KOPT-K1 (cell line): ENCODE measurements at regions not wholly inside any gene's neighbourhood (a gene's known extent, or its start where the extent isn't known, plus 50 kb on each side); places are given as distances from the start of the nearest gene placed in this dataset.

Experiments
- H3K27ac ChIP-seq: fragments of 200-600 bp; sonication (generic); 2 replicates; pipeline ENCODE4 v1.5.1; 2016; ENCODE audit warnings: antibody characterized with exemption, mild to moderate bottlenecking, low read depth, low read length; ENCODE audit not compliant: poor library complexity, severe bottlenecking
- H3K36me3 ChIP-seq: fragments of 200-600 bp; sonication (generic); 2 replicates; pipeline ENCODE4 v1.5.1; 2017; ENCODE audit warnings: antibody characterized with exemption, mild to moderate bottlenecking, low read length, moderate library complexity; ENCODE audit not compliant: insufficient read depth
- H3K9me3 ChIP-seq: fragments of 200-600 bp; sonication (generic); 2 replicates; pipeline ENCODE4 v1.5.1; 2017; ENCODE audit warnings: antibody characterized with exemption, low read length, mild to moderate bottlenecking; ENCODE audit not compliant: insufficient read depth, poor library complexity, severe bottlenecking

DNA sequence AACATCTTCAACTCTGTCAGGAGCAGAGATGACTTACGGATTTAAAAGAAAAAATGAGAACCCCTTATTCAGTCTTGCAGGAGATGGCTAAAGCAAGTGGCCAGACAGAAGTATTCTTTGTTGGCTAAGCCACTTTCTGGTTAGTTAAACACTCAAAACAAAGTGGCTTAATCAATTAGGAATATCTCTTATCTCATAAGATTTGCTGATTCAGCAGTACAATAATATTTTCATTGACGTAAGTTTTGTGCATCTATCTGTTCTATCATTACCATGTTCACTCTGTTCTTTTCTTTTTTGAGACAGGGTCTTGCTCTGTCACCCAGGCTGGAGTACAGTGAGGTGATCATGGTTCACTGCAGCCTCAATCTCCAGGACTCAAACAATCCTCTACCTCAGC lies 342.0 kb downstream of the EN1 start:
- H3K36me3 ChIP-seq = no peaks in the 10 kb centered on the region
- H3K9me3 ChIP-seq = no peaks in the 10 kb centered on the region
- H3K27ac ChIP-seq = no peak overlapping the region

DNA sequence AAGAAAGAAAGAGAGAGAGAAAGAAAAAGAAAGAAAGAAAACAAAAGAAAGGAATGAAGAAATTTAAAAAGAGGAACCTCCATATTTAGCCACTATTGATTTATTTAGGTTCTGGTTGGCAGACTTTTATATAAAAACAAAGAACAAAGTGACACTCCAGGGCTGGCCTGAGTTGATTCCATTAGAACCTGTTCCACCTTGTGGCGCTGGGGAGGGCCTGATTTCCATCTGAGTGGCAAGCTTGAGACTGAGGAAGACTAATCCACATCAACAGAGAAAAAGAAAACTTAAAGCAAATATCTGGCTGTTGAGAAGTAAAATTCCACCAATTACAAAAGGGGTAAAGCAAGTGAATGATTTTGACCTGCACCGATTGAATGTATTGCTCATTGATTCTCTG lies 345.3 kb downstream of the EN1 start:
- H3K9me3 ChIP-seq = no peaks in the 10 kb centered on the region
- H3K36me3 ChIP-seq = no peaks in the 10 kb centered on the region
- no peak overlapping the region for H3K27ac ChIP-seq

- Histone ChIP-seq H3K27ac (no peak overlapping the region), H3K9me3 (no peaks in the 10 kb centered on the region), H3K36me3 (no peaks in the 10 kb centered on the region)
Observed at GRCh38 chr2:118498943-118499342, 348.5 kb downstream of the EN1 start.

- no peaks in the 10 kb centered on the region for H3K9me3 ChIP-seq
- no peak overlapping the region for H3K27ac ChIP-seq
- H3K36me3 ChIP-seq = no peaks in the 10 kb centered on the region
Observed at GRCh38 chr2:118496870-118497611, 350.4 kb downstream of the EN1 start.

- Histone ChIP-seq H3K36me3 (no peaks in the 10 kb centered on the region), H3K9me3 (no peaks in the 10 kb centered on the region), H3K27ac (no peak overlapping the region)
Observed at GRCh38 chr2:118496467-118496866, 351.0 kb downstream of the EN1 start.

DNA sequence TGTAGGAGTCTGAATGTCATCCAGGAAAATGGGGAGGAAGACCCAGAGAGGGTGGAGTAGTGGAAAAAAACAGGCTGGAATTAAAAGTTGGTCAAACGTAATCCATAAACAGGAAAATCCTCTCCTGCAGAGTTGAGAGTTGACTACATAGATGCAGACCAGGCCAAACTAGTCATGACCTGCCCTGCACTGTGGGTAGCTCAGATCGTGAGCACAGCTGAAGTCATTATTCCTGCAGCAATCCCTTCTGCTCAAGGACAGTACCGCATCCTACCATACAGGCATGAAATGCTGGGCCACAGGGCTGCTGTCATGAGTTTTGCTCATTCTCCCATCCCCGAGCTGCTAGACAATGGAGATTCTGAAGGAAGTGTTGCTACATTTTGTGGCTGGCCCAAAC lies 352.2 kb downstream of the EN1 start:
- Histone ChIP-seq H3K27ac (no peak overlapping the region), H3K36me3 (no peaks in the 10 kb centered on the region), H3K9me3 (no peaks in the 10 kb centered on the region)

DNA sequence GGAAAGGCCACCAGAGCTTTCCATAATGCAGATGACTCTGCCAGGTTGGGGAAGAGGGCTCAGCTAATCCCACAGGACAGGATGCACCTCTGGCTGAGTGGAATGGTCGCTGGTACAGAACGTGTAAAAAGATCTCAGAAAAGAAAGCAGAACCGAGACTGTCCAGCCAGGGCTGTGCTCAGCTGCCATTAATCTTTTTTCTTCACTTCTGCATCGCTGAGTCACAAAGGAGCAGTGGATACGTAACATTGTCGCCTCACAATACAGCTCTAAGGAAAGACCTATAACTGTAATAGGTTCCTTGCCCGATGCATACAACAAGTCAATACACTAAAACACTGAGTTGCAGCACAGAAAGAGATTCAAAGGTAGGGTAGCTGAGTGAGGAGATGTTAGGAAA lies 354.2 kb downstream of the EN1 start:
- Histone ChIP-seq H3K36me3 (no peaks in the 10 kb centered on the region), H3K9me3 (no peaks in the 10 kb centered on the region), H3K27ac (no peak overlapping the region)

- Histone ChIP-seq H3K9me3 (no peaks in the 10 kb centered on the region), H3K27ac (no peak overlapping the region), H3K36me3 (no peaks in the 10 kb centered on the region)
Observed at GRCh38 chr2:118492335-118492734, 355.1 kb downstream of the EN1 start.

DNA sequence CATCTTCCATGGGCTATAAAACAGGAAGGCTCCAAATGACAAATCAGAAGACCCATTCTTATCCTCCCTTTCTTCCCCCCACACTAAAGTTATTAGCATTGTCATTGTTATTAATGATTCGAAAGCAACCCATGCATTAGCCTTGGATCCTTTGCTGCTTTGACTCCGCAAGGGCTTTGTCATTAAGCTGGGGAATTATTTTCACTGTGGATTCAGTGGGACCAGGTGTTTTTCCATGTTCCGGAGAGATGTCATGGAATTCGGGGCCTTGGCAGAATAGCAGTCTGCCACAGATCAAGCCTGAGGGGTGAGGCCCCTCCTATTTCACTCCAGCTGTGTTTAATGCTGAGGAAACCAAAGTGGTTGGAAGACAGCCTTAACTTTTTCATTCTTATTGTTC lies 357.1 kb downstream of the EN1 start:
- no peak overlapping the region for H3K27ac ChIP-seq
- no peaks in the 10 kb centered on the region for H3K9me3 ChIP-seq
- no peaks in the 10 kb centered on the region for H3K36me3 ChIP-seq

- H3K36me3 ChIP-seq = no peaks in the 10 kb centered on the region
- no peak overlapping the region for H3K27ac ChIP-seq
- H3K9me3 ChIP-seq = no peaks in the 10 kb centered on the region
Observed at GRCh38 chr2:118489712-118490299, 357.6 kb downstream of the EN1 start.

- H3K27ac ChIP-seq = no peak overlapping the region
- no peaks in the 10 kb centered on the region for H3K9me3 ChIP-seq
- no peaks in the 10 kb centered on the region for H3K36me3 ChIP-seq
Observed at GRCh38 chr2:118481299-118481698, 366.1 kb downstream of the EN1 start.

- no peak overlapping the region for H3K27ac ChIP-seq
- H3K9me3 ChIP-seq = no peaks in the 10 kb centered on the region
Observed at GRCh38 chr2:118479020-118479419, 368.4 kb downstream of the EN1 start.

GRCh38 chr2:118477111-118477862 lies 370.2 kb downstream of the EN1 start:
- Histone ChIP-seq H3K27ac (no peak overlapping the region), H3K36me3 (no peaks in the 10 kb centered on the region), H3K9me3 (no peaks in the 10 kb centered on the region)

More at GRCh38 chr2:118479020-118479419, 368.4 kb downstream of the EN1 start:
- H3K36me3 ChIP-seq = no peaks in the 10 kb centered on the region

GRCh38 chr2:118475622-118476205 lies 371.7 kb downstream of the EN1 start:
- no peaks in the 10 kb centered on the region for H3K36me3 ChIP-seq
- H3K27ac ChIP-seq = no peak overlapping the region
- H3K9me3 ChIP-seq = no peaks in the 10 kb centered on the region

DNA sequence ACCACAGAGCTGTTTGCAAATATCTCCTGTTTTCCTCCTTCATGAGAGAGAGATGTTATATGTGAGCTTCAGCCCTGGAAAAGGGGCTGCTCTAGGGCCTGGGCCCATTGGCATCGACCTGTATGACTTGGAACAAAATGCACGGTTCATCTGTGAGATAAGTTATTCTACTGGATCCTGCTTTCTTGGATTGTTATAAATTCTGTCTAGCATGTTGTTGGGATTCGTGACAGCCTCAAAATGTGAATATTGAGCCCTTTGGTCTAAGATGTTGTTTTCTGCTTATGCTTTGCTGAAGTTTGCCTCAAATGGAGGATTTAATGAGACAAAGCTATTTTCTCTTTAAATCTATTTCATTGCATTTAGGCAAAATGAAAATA lies 372.9 kb downstream of the EN1 start:
- Histone ChIP-seq H3K27ac (no peak overlapping the region), H3K9me3 (no peaks in the 10 kb centered on the region), H3K36me3 (no peaks in the 10 kb centered on the region)
